GM21447 (cell line): ENCODE measurements at regions not wholly inside any gene's neighbourhood (a gene's known extent, or its start where the extent isn't known, plus 50 kb on each side); places are given as distances from the start of the nearest gene placed in this dataset.

Experiments
- ATAC-seq: cut with Tn5 transposase; IDR thresholded peaks from one replicate; pipeline ENCODE4 v1.9.1; 2021; ENCODE audit not compliant: unreplicated experiment

DNA sequence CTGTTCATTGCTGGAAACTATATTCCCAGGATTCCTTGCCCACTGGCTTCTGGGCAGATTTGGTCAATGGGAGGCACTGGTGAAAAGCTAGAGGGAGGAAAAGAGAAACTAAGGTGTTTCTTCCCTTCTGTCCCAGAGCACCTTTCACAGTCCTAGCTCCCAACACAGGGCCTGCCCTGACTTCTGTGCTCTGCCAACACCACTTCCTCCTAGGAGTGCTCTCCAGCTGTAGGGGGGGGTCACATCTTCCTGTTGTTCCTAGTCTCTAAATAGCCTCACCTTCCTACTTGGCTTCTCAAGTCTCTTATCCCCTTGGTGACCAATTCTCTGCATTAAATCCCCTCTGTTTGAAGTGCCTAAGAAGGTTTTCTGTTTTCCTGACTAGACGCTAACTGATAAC lies 115.4 kb downstream of the ADRB2 start:
- no peak for ATAC-seq

DNA sequence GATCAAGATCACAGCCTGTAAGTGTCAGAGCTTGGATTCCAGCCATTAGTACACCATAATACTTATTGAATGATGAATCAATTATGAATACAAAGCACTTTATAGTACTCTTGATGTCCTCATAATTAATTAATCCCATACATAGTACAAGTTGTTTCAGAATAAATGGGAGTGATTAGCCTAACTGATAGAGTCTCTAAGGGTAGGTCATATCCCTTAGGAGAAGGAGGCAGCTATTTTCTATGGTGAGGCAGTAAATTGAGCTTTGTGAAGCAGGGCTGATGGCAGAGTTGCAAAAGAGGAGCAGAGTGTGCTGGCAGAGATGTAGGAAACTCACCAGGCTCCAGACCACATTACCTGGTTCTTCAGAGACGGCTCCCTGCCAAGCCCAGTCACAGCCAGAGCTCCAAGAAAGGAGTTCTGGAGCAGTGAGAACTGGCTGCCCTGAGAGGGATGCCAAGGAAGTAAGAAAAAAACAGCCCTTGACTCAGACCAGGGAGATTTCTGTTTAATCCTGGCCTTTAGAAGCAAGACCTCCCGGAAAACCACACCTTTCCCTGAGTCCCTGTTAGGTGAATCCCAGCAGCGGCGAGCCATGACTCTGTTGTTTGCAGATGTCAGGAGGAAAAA lies 112.9 kb downstream of the SH3TC2 start:
- ATAC-seq, result no peak

DNA sequence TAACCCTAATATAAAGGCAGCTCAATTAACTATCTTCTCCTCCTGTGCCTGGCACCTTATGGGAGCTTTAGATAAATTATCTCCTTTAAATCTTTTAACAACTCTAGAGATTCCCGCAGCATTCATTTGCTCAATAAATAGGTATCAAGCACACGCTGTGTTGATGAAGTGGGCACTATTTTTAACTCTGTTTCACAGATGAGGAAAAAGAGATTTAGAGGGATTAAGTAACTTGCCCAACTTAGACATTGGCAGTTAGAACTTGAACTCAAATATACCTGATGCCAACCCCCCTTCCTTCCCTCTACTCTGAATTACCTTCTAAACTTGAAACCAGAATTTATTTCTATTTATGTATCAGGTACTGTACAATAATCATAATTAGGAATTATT lies 112.4 kb downstream of the SH3TC2 start:
- no peak for ATAC-seq

- ATAC-seq, result no peak
These were observed 112.0 kb downstream of the SH3TC2 start for GRCh38 chr5:148950892-148951291.

GRCh38 chr5:148951612-148952011 lies 111.2 kb downstream of the SH3TC2 start:
- no peak for ATAC-seq

GRCh38 chr5:148952097-148952867 lies 110.6 kb downstream of the SH3TC2 start:
- no peak for ATAC-seq

DNA sequence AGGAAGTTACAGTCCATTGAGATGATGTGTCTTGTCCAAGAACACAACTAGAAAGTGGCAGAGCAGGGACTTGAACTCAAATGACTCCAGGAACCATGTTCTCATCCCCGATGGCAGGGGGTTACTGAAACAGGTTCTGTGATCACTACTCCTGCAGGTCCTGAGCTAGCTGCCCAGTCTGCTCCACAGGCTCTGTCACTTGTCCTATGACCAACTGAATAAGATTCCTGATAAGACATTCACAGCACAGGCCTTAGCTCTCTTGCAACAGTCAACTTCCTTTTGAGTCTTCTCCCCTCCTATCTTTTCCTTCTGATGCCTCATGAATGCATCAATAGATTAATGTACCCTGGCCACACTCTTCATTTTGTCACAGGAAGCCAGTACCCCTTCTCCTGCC lies 109.2 kb downstream of the SH3TC2 start:
- no peak for ATAC-seq
